Liver (tissue), 3 donors: ENCODE measurements at regions not wholly inside any gene's neighbourhood (a gene's known extent, or its start where the extent isn't known, plus 50 kb on each side); places are given as distances from the start of the nearest gene placed in this dataset.

Experiments
- ATF3 ChIP-seq: IDR thresholded peaks from 2 replicates; pipeline ENCODE4 v1.6.1; 2016; ENCODE audit warnings: antibody characterized with exemption
- CTCF ChIP-seq: fragments of 150-350 bp; IDR thresholded peaks from 2 replicates; pipeline ENCODE4 v1.5.1; 2017; ENCODE audit warnings: improper control_type of control experiment, low read depth, low read length; ENCODE audit not compliant: missing input control
- FOXA2 ChIP-seq: IDR thresholded peaks from 2 replicates; pipeline ENCODE4 v1.6.1; 2016; ENCODE audit warnings: antibody characterized with exemption
- GABPA ChIP-seq, 2 donors: IDR thresholded peaks in 1 of 2; conservative IDR thresholded peaks in 1 of 2; 2 replicates each; pipeline ENCODE4 v1.6.1; 2016; ENCODE audit warnings: antibody characterized with exemption in 2 of 2, mild to moderate bottlenecking in 1 of 2, moderate library complexity in 1 of 2
- HNF4G ChIP-seq: IDR thresholded peaks from 2 replicates; pipeline ENCODE4 v1.6.1; 2016; ENCODE audit warnings: antibody characterized with exemption
- MAX ChIP-seq: IDR thresholded peaks from 2 replicates; pipeline ENCODE4 v1.6.1; 2016; ENCODE audit warnings: antibody characterized with exemption
- NR2F2 ChIP-seq: IDR thresholded peaks from 2 replicates; pipeline ENCODE4 v1.6.1; 2016; ENCODE audit warnings: antibody characterized with exemption
- RAD21 ChIP-seq, 2 donors: IDR thresholded peaks; 2 replicates each; pipeline ENCODE4 v1.6.1; 2016; ENCODE audit warnings: antibody characterized with exemption in 2 of 2, mild to moderate bottlenecking in 2 of 2
- REST ChIP-seq: IDR thresholded peaks from 2 replicates; pipeline ENCODE4 v1.6.1; 2016; ENCODE audit warnings: antibody characterized with exemption, mild to moderate bottlenecking
- RXRA ChIP-seq, 2 donors: IDR thresholded peaks; 2 replicates each; pipeline ENCODE4 v1.6.1; 2017 to 2018; ENCODE audit warnings: antibody characterized with exemption in 2 of 2, mild to moderate bottlenecking in 1 of 2
- SP1 ChIP-seq: IDR thresholded peaks from 2 replicates; pipeline ENCODE4 v1.6.1; 2018; ENCODE audit warnings: antibody characterized with exemption, mild to moderate bottlenecking
- TAF1 ChIP-seq: conservative IDR thresholded peaks from 2 replicates; pipeline ENCODE4 v1.6.1; 2016; ENCODE audit warnings: antibody characterized with exemption, mild to moderate bottlenecking
- ZBTB33 ChIP-seq: IDR thresholded peaks from 2 replicates; pipeline ENCODE4 v1.6.1; 2016; ENCODE audit warnings: antibody characterized with exemption
- donor health status: healthy.
- donor health status: healthy.

- TF ChIP-seq REST, result no peak
- TF ChIP-seq CTCF, result peak; percentile 31
- peak; percentile 81 to 83 for TF ChIP-seq RAD21 (IDR thresholded peaks at IDR 0.05)
- no peak for TF ChIP-seq TAF1
- no peak for TF ChIP-seq ZBTB33
- TF ChIP-seq FOXA2, result no peak
- TF ChIP-seq MAX, result no peak
- TF ChIP-seq RXRA (IDR thresholded peaks at IDR 0.05), result no peak
- TF ChIP-seq SP1, result no peak
- no peak for TF ChIP-seq GABPA (IDR thresholded peaks at IDR 0.05 in 1 of 2, conservative IDR thresholded peaks at IDR 0.05 in 1 of 2)
- no peak for TF ChIP-seq HNF4G
- no peak for TF ChIP-seq ATF3
- TF ChIP-seq NR2F2, result no peak
These were observed 408.9 kb upstream of the THBS1 start for GRCh38 chr15:39171944-39172368.
